ENCODE measurements at regions not wholly inside any gene's neighbourhood (a gene's known extent, or its start where the extent isn't known, plus 50 kb on each side); places are given as distances from the start of the nearest gene placed in this dataset.

GRCh38 chr4:59060895-59061294 is 1950.7 kb upstream of the IGFBP7 start:
- intact Hi-C loops (cut with DNase I): no loop called here
- DNase-seq (no peak), ATAC-seq (no peak)
- no peaks in the 10 kb centered on the region for H3K27me3 ChIP-seq
- 67 to 72% (median 70%) methylated on average over 2 of the region's 2 CpGs for WGBS, 4 donors
- H3K36me3 ChIP-seq: no peaks in the 10 kb centered on the region
- no peak for TF ChIP-seq CTCF (IDR thresholded peaks at IDR 0.05)
- no peak for TF ChIP-seq POLR2A (IDR thresholded peaks at IDR 0.05)
- no peaks in the 10 kb centered on the region for H3K4me1 ChIP-seq
- H3K27ac ChIP-seq: no peak overlapping the region
- H3K9me3 ChIP-seq: no peaks in the 10 kb centered on the region
- H3K4me3 ChIP-seq: no peak overlapping the region

- no peak overlapping the region for H3K27ac ChIP-seq
- WGBS, 4 donors: 61 to 70% (median 66%) methylated on average over 4 of the region's 4 CpGs
- no peak for TF ChIP-seq CTCF (IDR thresholded peaks at IDR 0.05)
- no peak for TF ChIP-seq POLR2A (IDR thresholded peaks at IDR 0.05)
- no peaks in the 10 kb centered on the region for H3K27me3 ChIP-seq
- H3K4me1 ChIP-seq: no peaks in the 10 kb centered on the region
- H3K36me3 ChIP-seq: no peaks in the 10 kb centered on the region
- no peak for DNase-seq
- no peak for ATAC-seq
- H3K4me3 ChIP-seq: no peak overlapping the region
- peaks cover 0 to 8% (median 0%) of the 10 kb centered on the region in 12 donors for H3K9me3 ChIP-seq
- intact Hi-C loops (cut with DNase I): no loop called here
These were observed 1953.0 kb upstream of the IGFBP7 start for GRCh38 chr4:59063015-59063720.

GRCh38 chr4:59068722-59069418 is 1958.7 kb upstream of the IGFBP7 start:
- Histone ChIP-seq H3K9me3 (peaks cover 0 to 11% (median 0%) of the 10 kb centered on the region in 12 donors), H3K27me3 (no peaks in the 10 kb centered on the region), H3K36me3 (no peaks in the 10 kb centered on the region), H3K27ac (no peak overlapping the region), H3K4me3 (no peak overlapping the region), H3K4me1 (no peaks in the 10 kb centered on the region)
- 46 to 52% (median 49%) methylated on average over 7 of the region's 7 CpGs for WGBS, 4 donors
- no peak for TF ChIP-seq POLR2A (IDR thresholded peaks at IDR 0.05)
- ATAC-seq (no peak), DNase-seq (no peak)
- intact Hi-C loops (cut with DNase I): no loop called here

- DNase-seq: no peak
- 69 to 84% (median 72%) methylated on average over 3 of the region's 3 CpGs for WGBS, 4 donors
- no peaks in the 10 kb centered on the region for H3K27me3 ChIP-seq
- H3K27ac ChIP-seq: no peak overlapping the region
- H3K9me3 ChIP-seq: peaks cover 0 to 5% (median 0%) of the 10 kb centered on the region in 12 donors
- H3K4me3 ChIP-seq: no peak overlapping the region
- no peaks in the 10 kb centered on the region for H3K4me1 ChIP-seq
- no peak for ATAC-seq
- no peaks in the 10 kb centered on the region for H3K36me3 ChIP-seq
- intact Hi-C loops (cut with DNase I): no loop called here
- TF ChIP-seq POLR2A (IDR thresholded peaks at IDR 0.05): no peak
- TF ChIP-seq CTCF (IDR thresholded peaks at IDR 0.05): no peak
These were observed 1976.2 kb upstream of the IGFBP7 start for GRCh38 chr4:59086410-59086809.

Data from heart left ventricle (tissue), 16 donors.